HG03108 (cell line): ENCODE measurements at regions not wholly inside any gene's neighbourhood (a gene's known extent, or its start where the extent isn't known, plus 50 kb on each side); places are given as distances from the start of the nearest gene placed in this dataset.
"Not testable (repeated sequence)": the region's sequence is repeated elsewhere in the genome, so short reads cannot be mapped to it uniquely, and the experiment has no call there.

ENCODE experiments used
- ATAC-seq: cut with Tn5 transposase; IDR thresholded peaks from one replicate; pipeline ENCODE4 v1.9.1; 2021; ENCODE audit warnings: moderate library complexity; ENCODE audit not compliant: unreplicated experiment

DNA sequence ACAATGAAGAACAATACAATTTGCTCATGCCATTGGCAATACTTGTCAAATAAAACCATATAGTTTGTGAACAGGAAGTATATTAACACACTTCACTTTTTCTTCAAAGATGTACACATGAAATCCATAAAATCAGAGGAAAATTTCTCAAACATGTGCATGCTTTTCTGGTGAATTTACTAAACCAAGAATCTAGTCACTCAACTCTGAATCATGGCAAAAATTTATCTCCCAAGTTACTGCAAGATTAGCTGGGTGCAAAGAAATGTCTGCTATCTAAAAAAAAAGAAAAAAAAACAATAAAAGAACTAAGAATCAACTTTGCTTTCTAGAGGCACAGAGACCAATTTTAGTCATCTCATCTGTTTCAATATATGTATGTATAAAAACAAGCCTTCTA lies 419.2 kb downstream of the NR4A2 start:
- ATAC-seq = no peak

GRCh38 chr2:155908567-155908966 lies 424.0 kb downstream of the NR4A2 start:
- no peak for ATAC-seq

DNA sequence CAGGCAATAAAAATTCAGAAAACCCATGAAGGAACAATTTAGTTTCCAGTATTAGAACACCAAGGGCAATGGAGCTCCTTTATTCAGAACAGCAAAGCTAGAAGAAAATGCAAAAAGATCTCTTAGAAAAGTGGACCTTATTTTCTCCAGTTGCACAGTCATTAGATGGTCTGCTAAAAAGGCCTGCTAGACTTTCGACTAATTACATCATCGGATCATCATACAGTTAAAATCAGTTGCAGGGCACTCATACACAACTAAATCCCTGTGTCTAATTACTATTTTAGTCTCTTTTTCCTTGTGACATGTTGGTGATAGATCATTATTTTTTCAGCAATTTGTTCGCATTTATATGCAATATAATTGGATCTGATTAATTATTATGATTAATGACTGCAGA lies 425.3 kb downstream of the NR4A2 start:
- no peak for ATAC-seq

GRCh38 chr2:155905657-155906056 lies 426.9 kb downstream of the NR4A2 start:
- no peak for ATAC-seq

- ATAC-seq = no peak
These were observed 427.8 kb downstream of the NR4A2 start for GRCh38 chr2:155904720-155905119.

DNA sequence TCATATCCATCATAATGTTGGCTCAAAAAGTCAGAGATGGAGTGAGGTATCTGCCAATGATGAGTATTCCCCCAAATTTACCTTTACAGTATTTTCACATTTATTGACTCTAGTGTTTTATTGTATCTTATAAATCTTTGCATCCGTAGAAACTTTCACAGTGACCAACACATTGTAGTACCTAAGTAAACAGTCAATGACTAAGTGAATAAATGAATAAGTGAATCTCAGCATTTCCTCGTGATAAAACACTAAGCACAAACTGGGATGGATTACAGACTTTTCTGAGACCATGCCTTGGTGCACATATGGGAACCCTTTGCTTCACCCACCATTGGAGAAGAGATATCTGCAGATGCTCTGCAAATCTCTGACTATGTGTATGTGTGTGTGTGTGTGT lies 429.9 kb downstream of the NR4A2 start:
- no peak for ATAC-seq

GRCh38 chr2:155895016-155895415 lies 437.5 kb downstream of the NR4A2 start:
- ATAC-seq = no peak

DNA sequence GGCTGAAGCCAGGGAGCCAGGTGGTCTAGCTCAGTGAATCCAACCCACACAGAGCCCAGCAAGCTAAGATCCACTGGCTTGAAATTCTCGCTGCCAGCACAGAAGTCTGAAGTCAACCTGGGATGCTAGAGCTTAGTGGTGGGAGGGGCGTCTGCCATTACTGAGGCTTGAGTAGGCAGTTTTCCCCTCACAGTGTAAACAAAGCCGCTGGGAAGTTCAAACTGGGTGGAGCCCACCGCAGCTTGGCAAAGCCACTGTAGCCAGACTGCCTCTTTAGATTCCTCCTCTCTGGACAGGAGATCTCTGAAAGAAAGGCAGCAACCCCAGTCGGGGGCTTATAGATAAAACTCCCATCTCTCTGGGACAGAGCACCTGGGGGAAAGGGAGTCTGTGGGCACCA lies 452.1 kb downstream of the NR4A2 start:
- ATAC-seq = not testable (repeated sequence)

DNA sequence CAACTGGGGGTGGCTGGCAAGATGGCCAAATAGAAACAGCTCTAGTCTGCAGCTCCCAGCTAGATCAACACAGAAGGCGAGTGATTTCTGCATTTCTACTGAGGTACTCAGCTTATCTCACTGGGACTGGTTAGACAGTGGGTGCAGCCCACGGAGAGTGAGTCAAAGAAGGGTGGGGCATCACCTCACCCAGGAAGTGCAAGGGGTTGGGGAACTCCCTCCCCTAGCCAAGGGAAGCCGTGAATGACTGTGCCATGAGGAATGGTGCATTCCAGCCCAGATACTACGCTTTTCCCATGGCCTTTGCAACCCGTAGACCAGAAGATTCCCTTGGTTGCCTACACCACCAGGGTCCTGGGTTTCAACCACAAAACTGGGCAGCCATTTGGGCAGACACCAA lies 452.6 kb downstream of the NR4A2 start:
- ATAC-seq = not testable (repeated sequence)

DNA sequence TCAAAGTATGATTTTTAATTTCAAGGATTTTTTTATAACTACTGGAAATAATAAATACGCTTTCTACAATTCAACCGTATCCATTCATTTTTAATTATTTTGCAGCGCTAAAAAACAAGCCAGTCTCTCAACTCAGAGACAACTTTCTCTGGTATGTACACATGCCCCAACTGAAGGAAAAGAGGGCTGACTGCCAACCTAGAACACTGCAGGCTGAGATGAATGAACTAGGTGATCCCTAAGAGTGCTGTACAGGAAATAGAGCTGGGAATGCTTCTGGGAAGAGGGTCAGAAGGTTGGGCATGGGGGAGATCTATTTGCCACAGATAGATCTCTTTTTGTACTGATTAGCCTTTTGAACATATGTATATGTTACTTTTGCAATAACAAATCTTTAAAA lies 460.1 kb downstream of the NR4A2 start:
- ATAC-seq = no peak

- ATAC-seq = no peak
These were observed 460.6 kb downstream of the NR4A2 start for GRCh38 chr2:155871940-155872339.

- no peak for ATAC-seq
These were observed 465.0 kb downstream of the NR4A2 start for GRCh38 chr2:155867564-155867963.

GRCh38 chr2:155866477-155866876 lies 466.0 kb downstream of the NR4A2 start:
- ATAC-seq = no peak

GRCh38 chr2:155852156-155852555 lies 480.4 kb downstream of the NR4A2 start:
- ATAC-seq = no peak

- ATAC-seq = no peak
These were observed 486.3 kb downstream of the NR4A2 start for GRCh38 chr2:155846259-155846658.

GRCh38 chr2:155844461-155844860 lies 488.1 kb downstream of the NR4A2 start:
- no peak for ATAC-seq

GRCh38 chr2:155842103-155842502 lies 490.4 kb downstream of the NR4A2 start:
- ATAC-seq = no peak

DNA sequence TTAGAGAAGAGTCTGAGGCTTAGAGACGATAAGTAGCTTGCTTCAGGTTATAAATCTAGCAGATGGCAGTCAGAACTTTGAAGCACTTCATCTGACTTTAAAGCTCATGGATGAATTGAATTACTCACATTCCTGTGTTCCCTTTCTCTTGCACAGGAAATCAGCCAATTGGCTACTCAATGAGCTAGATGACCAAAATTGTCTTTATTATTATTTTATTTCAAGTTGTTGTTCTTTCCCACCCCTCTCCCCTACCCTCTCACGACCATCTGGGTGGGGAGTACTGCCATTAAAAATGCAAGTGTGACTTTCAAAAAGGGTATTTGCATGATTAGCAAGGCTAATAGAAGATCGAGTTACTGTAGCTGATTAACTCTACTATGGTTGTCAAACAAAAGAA lies 491.1 kb downstream of the NR4A2 start:
- no peak for ATAC-seq

GRCh38 chr2:155840661-155841060 lies 491.9 kb downstream of the NR4A2 start:
- no peak for ATAC-seq

GRCh38 chr2:155839991-155840390 lies 492.5 kb downstream of the NR4A2 start:
- ATAC-seq = no peak

GRCh38 chr2:155839436-155839835 lies 493.1 kb downstream of the NR4A2 start:
- no peak for ATAC-seq

GRCh38 chr2:155836439-155836838 lies 496.1 kb downstream of the NR4A2 start:
- no peak for ATAC-seq

DNA sequence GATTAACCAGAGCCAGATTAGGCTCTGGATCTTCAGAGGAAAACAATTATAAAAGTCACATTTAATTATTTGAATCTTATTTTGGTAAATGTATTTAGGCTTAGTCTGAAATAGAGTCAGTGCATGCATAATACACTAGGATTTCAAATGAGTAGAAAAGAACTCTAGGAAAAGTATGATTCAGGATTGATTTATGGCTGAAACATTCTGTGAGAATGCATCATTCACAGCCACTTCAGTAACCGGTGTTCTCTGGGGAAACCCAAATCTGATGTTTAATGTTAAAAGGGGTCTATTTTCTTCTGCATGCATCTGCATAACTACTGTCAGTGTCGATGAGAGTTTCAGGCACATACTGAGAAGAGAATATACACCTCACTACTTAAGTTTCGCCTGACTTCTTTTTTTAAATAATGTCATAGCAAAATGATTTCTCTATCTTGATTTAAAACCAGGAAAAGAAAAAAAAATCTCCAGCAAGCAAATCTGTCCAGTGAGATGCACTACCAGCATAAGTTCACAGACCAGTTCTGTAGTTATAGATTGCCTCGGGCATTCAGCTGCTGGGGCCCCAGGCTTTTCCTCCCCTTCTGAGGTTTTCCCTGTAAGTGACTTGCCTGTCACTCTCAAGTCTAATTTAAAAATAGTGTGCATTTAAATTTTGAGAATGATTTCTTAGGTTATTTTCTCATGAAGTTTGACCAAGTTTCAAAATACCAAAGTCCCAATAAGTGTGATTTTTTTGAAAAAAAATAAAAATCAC lies 501.5 kb downstream of the NR4A2 start:
- ATAC-seq = no peak
